Mammary epithelial cell (primary cell): ENCODE measurements at regions not wholly inside any gene's neighbourhood (a gene's known extent, or its start where the extent isn't known, plus 50 kb on each side); places are given as distances from the start of the nearest gene placed in this dataset.

Experiments
- EZH2 ChIP-seq: IDR thresholded peaks from 2 replicates; pipeline ENCODE4 v1.6.1; 2012; ENCODE audit warnings: low read length, inconsistent platforms, borderline replicate concordance
- TF ChIP-seq, protein P1 (sequence below), 2 donors: IDR thresholded peaks in 1 of 2; conservative IDR thresholded peaks in 1 of 2; 2 replicates each; pipeline ENCODE4 v1.5.1; 2011 to 2012; ENCODE audit warnings: inconsistent platforms in 2 of 2, low read length in 2 of 2, mild to moderate bottlenecking in 2 of 2, control low read depth in 1 of 2, low read depth in 1 of 2; ENCODE audit not compliant: insufficient read depth in 1 of 2; ENCODE audit errors: extremely low read depth in 1 of 2

DNA sequence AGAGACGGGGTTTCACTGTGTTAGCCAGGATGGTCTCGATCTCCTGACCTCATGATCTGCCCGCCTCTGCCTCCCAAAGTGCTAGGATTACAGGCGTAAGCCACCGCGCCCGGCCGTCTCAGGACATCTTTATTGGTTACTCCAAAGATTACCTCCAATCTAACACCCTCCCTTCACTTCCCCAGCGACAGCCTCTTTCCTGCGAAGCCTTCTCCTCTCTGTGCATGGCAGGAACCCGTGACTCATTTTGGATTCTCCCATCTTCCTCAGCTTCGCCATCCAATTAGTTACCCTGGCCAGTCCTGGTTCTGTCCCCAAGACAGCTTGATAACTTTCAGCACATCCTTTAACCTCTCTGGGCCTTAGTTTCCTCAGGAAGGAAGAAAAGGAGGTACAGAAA, 51.3 kb upstream of the TOX2 start:
- TF ChIP-seq, protein P1, sequence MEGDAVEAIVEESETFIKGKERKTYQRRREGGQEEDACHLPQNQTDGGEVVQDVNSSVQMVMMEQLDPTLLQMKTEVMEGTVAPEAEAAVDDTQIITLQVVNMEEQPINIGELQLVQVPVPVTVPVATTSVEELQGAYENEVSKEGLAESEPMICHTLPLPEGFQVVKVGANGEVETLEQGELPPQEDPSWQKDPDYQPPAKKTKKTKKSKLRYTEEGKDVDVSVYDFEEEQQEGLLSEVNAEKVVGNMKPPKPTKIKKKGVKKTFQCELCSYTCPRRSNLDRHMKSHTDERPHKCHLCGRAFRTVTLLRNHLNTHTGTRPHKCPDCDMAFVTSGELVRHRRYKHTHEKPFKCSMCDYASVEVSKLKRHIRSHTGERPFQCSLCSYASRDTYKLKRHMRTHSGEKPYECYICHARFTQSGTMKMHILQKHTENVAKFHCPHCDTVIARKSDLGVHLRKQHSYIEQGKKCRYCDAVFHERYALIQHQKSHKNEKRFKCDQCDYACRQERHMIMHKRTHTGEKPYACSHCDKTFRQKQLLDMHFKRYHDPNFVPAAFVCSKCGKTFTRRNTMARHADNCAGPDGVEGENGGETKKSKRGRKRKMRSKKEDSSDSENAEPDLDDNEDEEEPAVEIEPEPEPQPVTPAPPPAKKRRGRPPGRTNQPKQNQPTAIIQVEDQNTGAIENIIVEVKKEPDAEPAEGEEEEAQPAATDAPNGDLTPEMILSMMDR (conservative IDR thresholded peaks at IDR 0.05 in 1 of 2, IDR thresholded peaks at IDR 0.05 in 1 of 2; ENCODE audit: extremely low read depth in 1 of 2, insufficient read depth in 1 of 2, low read depth in 1 of 2, low read length in 2 of 2), result no peak
- TF ChIP-seq EZH2, result no peak
